H1 (cell line): ENCODE measurements at regions not wholly inside any gene's neighbourhood (a gene's known extent, or its start where the extent isn't known, plus 50 kb on each side); places are given as distances from the start of the nearest gene placed in this dataset.

ENCODE experiments used
- HDAC2 ChIP-seq, 2 experiments: fragments of 300-600 bp in 1 of 2; sonication (generic) in 1 of 2; IDR thresholded peaks; 2 replicates each; pipeline ENCODE4 v1.6.1; 2011 to 2012; ENCODE audit warnings: low read depth in 2 of 2, low read length in 2 of 2, mild to moderate bottlenecking in 2 of 2, moderate library complexity in 2 of 2, borderline replicate concordance in 1 of 2, inconsistent platforms in 1 of 2

GRCh38 chr13:24615114-24615513, 65.1 kb upstream of the ATP12A start (continued):
- TF ChIP-seq HDAC2 (IDR thresholded peaks at IDR 0.05; ENCODE audit: borderline replicate concordance in 1 of 2, low read depth in 2 of 2, low read length in 2 of 2): no peak
